ENCODE measurements at regions not wholly inside any gene's neighbourhood (a gene's known extent, or its start where the extent isn't known, plus 50 kb on each side); places are given as distances from the start of the nearest gene placed in this dataset.

DNA sequence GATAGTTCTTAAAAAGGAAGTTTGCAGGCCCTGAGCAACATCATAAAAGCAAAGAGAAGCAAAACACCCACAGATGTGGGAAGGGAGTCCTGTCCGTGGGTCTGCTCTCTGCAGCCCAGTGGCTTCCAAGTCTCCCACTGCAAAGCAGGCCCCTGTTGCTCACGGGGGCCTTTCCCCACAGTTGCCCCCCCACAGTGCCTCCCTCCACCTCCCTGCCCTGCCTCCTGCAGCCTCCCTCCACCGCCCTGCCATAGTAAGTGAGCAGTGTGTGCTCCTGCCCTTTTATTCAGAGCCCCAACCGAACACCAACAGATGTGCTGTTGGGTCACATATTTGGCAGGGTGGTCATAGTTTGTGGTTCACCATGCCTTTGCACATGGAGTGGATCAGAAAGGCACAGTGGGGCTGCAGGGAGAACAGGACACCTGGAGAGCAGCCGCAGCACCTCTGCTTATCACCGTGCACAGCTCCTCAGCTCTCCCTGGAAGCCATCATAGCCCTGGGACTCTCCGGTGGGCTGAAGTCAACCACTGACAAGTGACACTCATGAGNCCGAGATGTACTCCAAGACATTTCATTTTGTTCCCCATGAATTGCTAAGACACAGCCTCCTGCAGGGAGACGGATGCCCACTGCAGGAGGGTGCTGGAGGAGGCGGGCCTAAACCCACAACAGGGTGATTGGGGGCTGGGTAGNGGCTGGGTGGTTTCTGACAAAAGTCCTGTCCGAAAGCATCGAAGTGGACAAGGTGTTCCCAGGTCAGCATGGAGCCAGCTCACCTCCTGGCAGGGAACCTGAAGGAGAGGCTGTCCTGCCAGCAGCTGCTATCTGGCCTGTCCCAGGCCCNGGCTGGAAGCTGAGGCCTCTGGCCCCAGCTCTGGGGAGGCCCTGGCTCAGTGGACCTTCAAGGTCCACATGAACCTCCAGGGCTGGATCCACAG lies 278.9 kb downstream of the GADD45G start:
- Histone ChIP-seq H3K36me3 (ENCODE audit: control insufficient read depth in 2 of 2, insufficient read depth in 2 of 2, low read length in 1 of 2) (no peaks in the 10 kb centered on the region), H4K20me1 (ENCODE audit: control insufficient read depth, insufficient read depth) (no peaks in the 10 kb centered on the region), H3K4me3 (no peak overlapping the region), H3K4me1 (ENCODE audit: control insufficient read depth, insufficient read depth, low read length) (no peaks in the 10 kb centered on the region), H3K9ac (ENCODE audit: control insufficient read depth, insufficient read depth, low read length) (no peak overlapping the region), H3K27me3 (replicated peaks in 1 of 2; ENCODE audit: control insufficient read depth in 2 of 2, insufficient read depth in 2 of 2, low read length in 1 of 2) (peaks cover 0 to 4% of the 10 kb centered on the region in 2 experiments; a peak in 3 of 4 replicates), H3K4me2 (ENCODE audit: control insufficient read depth, insufficient read depth) (no peak overlapping the region), H3K79me2 (ENCODE audit: control insufficient read depth, insufficient read depth, low read length) (no peaks in the 10 kb centered on the region), H3K9me3 (replicated peaks; ENCODE audit: control insufficient read depth, insufficient read depth, low read length) (no peaks in the 10 kb centered on the region), H2AFZ (ENCODE audit: control insufficient read depth, low read depth, low read length) (no peak overlapping the region), H3K27ac (ENCODE audit: control insufficient read depth, insufficient read depth) (no peak overlapping the region)
- ChIA-PET CTCF (interaction anchor here (0.9 to 1.3 kb wide), 2 partner anchors 286 to 290 kb away, joined by 3 to 4 read pairs; no protein-coding TSS in a partner anchor), POLR2A (no interaction called here), SMC1A (ENCODE audit: uncharacterized antibody, unreplicated experiment) (no interaction called here), RAD21 (ENCODE audit: unreplicated experiment) (no interaction called here)
- 36% methylated on average over 12 of the region's 12 CpGs for WGBS (ENCODE audit: insufficient coverage, insufficient replicate concordance, low lambda C conversion rate, missing lambda C conversion rate)
- ATAC-seq: no peak
- BruUV-seq (replicated peaks): no TSS peak
- no peak for DNase-seq (ENCODE audit: low read depth, low spot score)
- no peak for FAIRE-seq
- TF ChIP-seq HCFC1 (IDR thresholded peaks at IDR 0.05; ENCODE audit: low read length): no peak
- TF ChIP-seq CREB1 (IDR thresholded peaks at IDR 0.05; ENCODE audit: low read depth): no peak
- TF ChIP-seq NR2F1 (conservative IDR thresholded peaks at IDR 0.05): no peak
- no peak for TF ChIP-seq PRDM15 (CRISPR knock-in tag; IDR thresholded peaks at IDR 0.05)
- TF ChIP-seq ZNF217 (IDR thresholded peaks at IDR 0.05): no peak
- TF ChIP-seq ETV6 (conservative IDR thresholded peaks at IDR 0.05 in 1 of 2, IDR thresholded peaks at IDR 0.05 in 1 of 2; ENCODE audit: borderline replicate concordance in 1 of 2, low read depth in 1 of 2): no peak
- TF ChIP-seq, protein P1, sequence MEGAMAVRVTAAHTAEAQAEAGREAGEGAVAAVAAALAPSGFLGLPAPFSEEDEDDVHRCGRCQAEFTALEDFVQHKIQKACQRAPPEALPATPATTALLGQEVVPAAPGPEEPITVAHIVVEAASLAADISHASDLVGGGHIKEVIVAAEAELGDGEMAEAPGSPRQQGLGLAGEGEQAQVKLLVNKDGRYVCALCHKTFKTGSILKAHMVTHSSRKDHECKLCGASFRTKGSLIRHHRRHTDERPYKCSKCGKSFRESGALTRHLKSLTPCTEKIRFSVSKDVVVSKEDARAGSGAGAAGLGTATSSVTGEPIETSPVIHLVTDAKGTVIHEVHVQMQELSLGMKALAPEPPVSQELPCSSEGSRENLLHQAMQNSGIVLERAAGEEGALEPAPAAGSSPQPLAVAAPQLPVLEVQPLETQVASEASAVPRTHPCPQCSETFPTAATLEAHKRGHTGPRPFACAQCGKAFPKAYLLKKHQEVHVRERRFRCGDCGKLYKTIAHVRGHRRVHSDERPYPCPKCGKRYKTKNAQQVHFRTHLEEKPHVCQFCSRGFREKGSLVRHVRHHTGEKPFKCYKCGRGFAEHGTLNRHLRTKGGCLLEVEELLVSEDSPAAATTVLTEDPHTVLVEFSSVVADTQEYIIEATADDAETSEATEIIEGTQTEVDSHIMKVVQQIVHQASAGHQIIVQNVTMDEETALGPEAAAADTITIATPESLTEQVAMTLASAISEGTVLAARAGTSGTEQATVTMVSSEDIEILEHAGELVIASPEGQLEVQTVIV (IDR thresholded peaks at IDR 0.05; ENCODE audit: borderline replicate concordance, partially characterized antibody): no peak
- in situ Hi-C loops (cut with MboI) (no loop called here), intact Hi-C loops (cut with micrococcal nuclease; ENCODE audit: unreplicated experiment) (no loop called here)
